NB4 (cell line): ENCODE measurements at regions not wholly inside any gene's neighbourhood (a gene's known extent, or its start where the extent isn't known, plus 50 kb on each side); places are given as distances from the start of the nearest gene placed in this dataset.

ENCODE experiments used
- POLR2A ChIP-seq: IDR thresholded peaks from 2 replicates; pipeline ENCODE4 v1.6.1; 2011; ENCODE audit warnings: mild to moderate bottlenecking; ENCODE audit not compliant: insufficient read length; ENCODE audit errors: extremely low read depth
- TF ChIP-seq, protein P1 (sequence below): IDR thresholded peaks from one replicate; pipeline ENCODE4 v1.5.1; 2012; ENCODE audit warnings: low read depth, low read length

DNA sequence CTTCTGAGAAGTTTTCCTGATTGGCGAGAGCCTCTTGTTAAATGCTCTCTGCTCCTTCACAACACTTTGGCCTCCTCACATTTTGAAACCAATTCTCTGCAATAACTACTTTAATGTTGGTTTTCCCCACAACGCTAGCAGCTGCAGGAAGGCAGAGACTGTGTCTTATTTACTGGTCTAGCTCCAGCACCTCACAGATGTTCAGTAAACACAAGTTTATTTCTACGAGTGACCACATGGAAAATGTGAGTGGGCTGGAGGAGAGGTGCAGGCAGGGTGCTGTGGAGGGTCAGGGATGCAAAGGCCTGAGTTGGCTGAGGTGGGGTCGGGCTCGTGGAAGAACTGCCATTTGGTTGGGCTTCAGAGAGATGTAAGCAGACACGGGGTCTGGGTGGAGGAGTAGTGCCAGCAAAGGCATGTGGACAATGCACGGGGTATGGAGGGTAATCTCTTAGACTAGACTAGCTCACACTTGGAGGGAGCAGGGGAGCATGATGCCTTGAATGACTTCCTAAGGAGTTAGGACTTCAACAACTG, 117.4 kb upstream of the RTL1 start:
- TF ChIP-seq, protein P1, sequence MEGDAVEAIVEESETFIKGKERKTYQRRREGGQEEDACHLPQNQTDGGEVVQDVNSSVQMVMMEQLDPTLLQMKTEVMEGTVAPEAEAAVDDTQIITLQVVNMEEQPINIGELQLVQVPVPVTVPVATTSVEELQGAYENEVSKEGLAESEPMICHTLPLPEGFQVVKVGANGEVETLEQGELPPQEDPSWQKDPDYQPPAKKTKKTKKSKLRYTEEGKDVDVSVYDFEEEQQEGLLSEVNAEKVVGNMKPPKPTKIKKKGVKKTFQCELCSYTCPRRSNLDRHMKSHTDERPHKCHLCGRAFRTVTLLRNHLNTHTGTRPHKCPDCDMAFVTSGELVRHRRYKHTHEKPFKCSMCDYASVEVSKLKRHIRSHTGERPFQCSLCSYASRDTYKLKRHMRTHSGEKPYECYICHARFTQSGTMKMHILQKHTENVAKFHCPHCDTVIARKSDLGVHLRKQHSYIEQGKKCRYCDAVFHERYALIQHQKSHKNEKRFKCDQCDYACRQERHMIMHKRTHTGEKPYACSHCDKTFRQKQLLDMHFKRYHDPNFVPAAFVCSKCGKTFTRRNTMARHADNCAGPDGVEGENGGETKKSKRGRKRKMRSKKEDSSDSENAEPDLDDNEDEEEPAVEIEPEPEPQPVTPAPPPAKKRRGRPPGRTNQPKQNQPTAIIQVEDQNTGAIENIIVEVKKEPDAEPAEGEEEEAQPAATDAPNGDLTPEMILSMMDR, result no peak
- TF ChIP-seq POLR2A, result no peak
